Esophagus muscularis mucosa (tissue), 3 donors: ENCODE measurements at regions not wholly inside any gene's neighbourhood (a gene's known extent, or its start where the extent isn't known, plus 50 kb on each side); places are given as distances from the start of the nearest gene placed in this dataset.

Source experiments
- CTCF ChIP-seq, 3 experiments: fragments of 200-600 bp in 2 of 3; fragments of 450-650 bp in 1 of 3; sonication (generic) in 2 of 3; IDR thresholded peaks; one replicate each; pipeline ENCODE4 v1.5.1; 2017 to 2019; ENCODE audit warnings: antibody characterized with exemption in 3 of 3, mild to moderate bottlenecking in 2 of 3, moderate library complexity in 1 of 3
- POLR2AphosphoS5 ChIP-seq, 2 donors: sonication (generic); formaldehyde crosslinking; IDR thresholded peaks; one replicate each; pipeline ENCODE4 v1.6.1; 2017; ENCODE audit warnings: antibody characterized with exemption in 2 of 2

- peak; percentile 23 to 59 (median 43) for TF ChIP-seq CTCF (IDR thresholded peaks at IDR 0.05)
- TF ChIP-seq POLR2AphosphoS5 (IDR thresholded peaks at IDR 0.05), result no peak
These were observed 70.3 kb upstream of the CWC22 start for GRCh38 chr2:180077295-180077906.
